Amniotic stem cell (primary cell): ENCODE measurements at regions not wholly inside any gene's neighbourhood (a gene's known extent, or its start where the extent isn't known, plus 50 kb on each side); places are given as distances from the start of the nearest gene placed in this dataset.

Source experiments
- DNase-seq: peaks from one replicate; lab custom pipeline; 2025; lab: John Stamatoyannopoulos, UW

- no peak for DNase-seq
These were observed 128.9 kb upstream of the DKK2 start for GRCh38 chr4:107164962-107165475.

GRCh38 chr4:107156443-107156842 is 120.3 kb upstream of the DKK2 start:
- no peak for DNase-seq

- DNase-seq = no peak
These were observed 119.3 kb upstream of the DKK2 start for GRCh38 chr4:107155366-107155765.

GRCh38 chr4:107153956-107154355 is 117.8 kb upstream of the DKK2 start:
- DNase-seq = no peak

GRCh38 chr4:107153228-107153627 is 117.1 kb upstream of the DKK2 start:
- no peak for DNase-seq

- DNase-seq = no peak
These were observed 115.1 kb upstream of the DKK2 start for GRCh38 chr4:107151173-107151572.

- no peak for DNase-seq
These were observed 112.8 kb upstream of the DKK2 start for GRCh38 chr4:107148904-107149303.

- DNase-seq = no peak
These were observed 111.8 kb upstream of the DKK2 start for GRCh38 chr4:107147873-107148272.

GRCh38 chr4:107138433-107138832 is 102.3 kb upstream of the DKK2 start:
- DNase-seq = no peak

GRCh38 chr4:107133965-107134653 is 98.0 kb upstream of the DKK2 start:
- no peak for DNase-seq

- DNase-seq = peak; percentile 24
These were observed 95.2 kb upstream of the DKK2 start for GRCh38 chr4:107131295-107131694.

GRCh38 chr4:107130157-107130556 is 94.0 kb upstream of the DKK2 start:
- no peak for DNase-seq

- DNase-seq = no peak
These were observed 93.5 kb upstream of the DKK2 start for GRCh38 chr4:107129611-107130010.

- no peak for DNase-seq
These were observed 93.0 kb upstream of the DKK2 start for GRCh38 chr4:107129076-107129475.

GRCh38 chr4:107128116-107128515 is 92.0 kb upstream of the DKK2 start:
- DNase-seq = no peak

GRCh38 chr4:107125496-107125895 is 89.4 kb upstream of the DKK2 start:
- no peak for DNase-seq

GRCh38 chr4:107122736-107123135 is 86.6 kb upstream of the DKK2 start:
- DNase-seq = no peak

- DNase-seq = no peak
These were observed 84.5 kb upstream of the DKK2 start for GRCh38 chr4:107120661-107121060.

GRCh38 chr4:107117726-107118125 is 81.6 kb upstream of the DKK2 start:
- no peak for DNase-seq

GRCh38 chr4:107115185-107115847 is 79.2 kb upstream of the DKK2 start:
- DNase-seq = no peak

GRCh38 chr4:107114059-107114458 is 77.9 kb upstream of the DKK2 start:
- DNase-seq = no peak

- DNase-seq = no peak
These were observed 62.3 kb upstream of the DKK2 start for GRCh38 chr4:107098401-107098800.

GRCh38 chr4:107094976-107095375 is 58.9 kb upstream of the DKK2 start:
- DNase-seq = no peak

- no peak for DNase-seq
These were observed 58.2 kb upstream of the DKK2 start for GRCh38 chr4:107094332-107094731.
